Tibial artery (tissue), 4 donors: ENCODE measurements at regions not wholly inside any gene's neighbourhood (a gene's known extent, or its start where the extent isn't known, plus 50 kb on each side); places are given as distances from the start of the nearest gene placed in this dataset.
"Not testable (repeated sequence)": the region's sequence is repeated elsewhere in the genome, so short reads cannot be mapped to it uniquely, and the experiment has no call there.

Experiments used
- DNase-seq, 2 donors: peaks; one replicate each; pipeline ENCODE4 v3.0.0-alpha.2; 2019
- H3K27ac ChIP-seq, 2 donors: fragments of 200-600 bp; sonication (generic) in 1 of 2; 1 replicate in 1 of 2; 2 replicates in 1 of 2; pipeline ENCODE4 v1.5.1; 2018 to 2019; ENCODE audit warnings: mild to moderate bottlenecking in 1 of 2
- H3K27me3 ChIP-seq, 2 donors: fragments of 200-600 bp; sonication (generic) in 1 of 2; one replicate each; pipeline versions ENCODE4 v1.5.1 to v1.6.0; 2016 to 2019
- H3K36me3 ChIP-seq, 3 donors: fragments of 200-600 bp; sonication (generic) in 2 of 3; one replicate each; pipeline ENCODE4 v1.5.1; 2016 to 2019; ENCODE audit warnings: mild to moderate bottlenecking in 2 of 3
- H3K4me1 ChIP-seq, 4 donors: fragments of 200-600 bp; sonication (generic) in 2 of 4; 1 replicate in 3 of 4; 2 replicates in 1 of 4; pipeline ENCODE4 v1.5.1; 2016 to 2019
- H3K4me3 ChIP-seq, 2 donors: fragments of 200-600 bp; sonication (generic) in 1 of 2; 1 replicate in 1 of 2; 2 replicates in 1 of 2; pipeline ENCODE4 v1.5.1; 2018 to 2019; ENCODE audit warnings: mild to moderate bottlenecking in 2 of 2
- H3K9me3 ChIP-seq, 3 donors: fragments of 200-600 bp; sonication (generic) in 1 of 3; one replicate each; pipeline ENCODE4 v1.5.1; 2016 to 2019
- intact Hi-C: fragments of 100-400 bp; cut with DNase I; formaldehyde crosslinking; loops from one replicate; pipeline ENCODE4 v1.15.0; 2023; ENCODE audit warnings: low total_unique reads
- TF ChIP-seq, protein P1 (sequence below), 2 experiments: fragments of 200-600 bp in 1 of 2; fragments of 450-650 bp in 1 of 2; IDR thresholded peaks; one replicate each; pipeline ENCODE4 v1.5.1; 2017 to 2019; ENCODE audit warnings: antibody characterized with exemption in 2 of 2, mild to moderate bottlenecking in 1 of 2, moderate library complexity in 1 of 2

DNA sequence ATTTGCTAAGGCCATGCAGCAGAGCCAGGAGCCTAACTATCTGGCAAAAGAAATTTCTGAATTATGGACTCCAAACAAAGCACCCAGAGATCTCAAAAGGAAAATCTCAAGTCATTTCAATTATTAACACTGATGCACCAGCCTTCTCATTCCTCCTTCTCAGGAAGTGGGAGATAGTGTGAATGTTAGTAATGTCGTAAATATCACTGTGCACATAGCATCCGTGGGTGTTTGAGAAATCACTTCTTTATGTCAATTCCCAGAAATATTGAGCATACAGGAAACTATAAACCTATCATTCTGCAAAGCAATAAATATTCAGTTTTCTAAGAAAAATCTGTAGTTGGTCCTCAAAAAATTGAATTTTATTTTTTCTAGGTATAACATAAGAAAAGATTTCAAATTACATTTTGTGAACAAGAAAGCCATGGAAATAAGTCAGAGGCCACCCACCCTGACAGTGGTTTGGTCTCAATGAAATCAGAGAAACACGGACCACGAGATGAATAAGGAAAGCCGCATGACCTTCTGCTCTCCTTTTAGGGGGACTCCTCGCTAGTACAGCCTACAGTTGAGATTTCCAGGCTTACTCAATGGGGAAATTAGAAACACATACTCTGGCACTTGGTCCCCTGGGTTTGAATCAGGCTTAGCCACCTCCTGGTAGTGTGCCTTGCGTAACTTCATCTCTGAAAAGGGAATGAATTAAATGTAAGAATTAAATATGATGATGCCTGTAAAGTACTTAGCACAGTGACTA, 120.6 kb downstream of the DIRAS2 start:
- Histone ChIP-seq H3K27ac (no peak overlapping the region), H3K4me1 (no peaks in the 10 kb centered on the region), H3K9me3 (no peaks in the 10 kb centered on the region), H3K27me3 (no peaks in the 10 kb centered on the region), H3K36me3 (no peaks in the 10 kb centered on the region), H3K4me3 (no peak overlapping the region)
- DNase-seq, result no peak
- intact Hi-C loops, result no loop called here
- TF ChIP-seq, protein P1, sequence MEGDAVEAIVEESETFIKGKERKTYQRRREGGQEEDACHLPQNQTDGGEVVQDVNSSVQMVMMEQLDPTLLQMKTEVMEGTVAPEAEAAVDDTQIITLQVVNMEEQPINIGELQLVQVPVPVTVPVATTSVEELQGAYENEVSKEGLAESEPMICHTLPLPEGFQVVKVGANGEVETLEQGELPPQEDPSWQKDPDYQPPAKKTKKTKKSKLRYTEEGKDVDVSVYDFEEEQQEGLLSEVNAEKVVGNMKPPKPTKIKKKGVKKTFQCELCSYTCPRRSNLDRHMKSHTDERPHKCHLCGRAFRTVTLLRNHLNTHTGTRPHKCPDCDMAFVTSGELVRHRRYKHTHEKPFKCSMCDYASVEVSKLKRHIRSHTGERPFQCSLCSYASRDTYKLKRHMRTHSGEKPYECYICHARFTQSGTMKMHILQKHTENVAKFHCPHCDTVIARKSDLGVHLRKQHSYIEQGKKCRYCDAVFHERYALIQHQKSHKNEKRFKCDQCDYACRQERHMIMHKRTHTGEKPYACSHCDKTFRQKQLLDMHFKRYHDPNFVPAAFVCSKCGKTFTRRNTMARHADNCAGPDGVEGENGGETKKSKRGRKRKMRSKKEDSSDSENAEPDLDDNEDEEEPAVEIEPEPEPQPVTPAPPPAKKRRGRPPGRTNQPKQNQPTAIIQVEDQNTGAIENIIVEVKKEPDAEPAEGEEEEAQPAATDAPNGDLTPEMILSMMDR (IDR thresholded peaks at IDR 0.05), result no peak

DNA sequence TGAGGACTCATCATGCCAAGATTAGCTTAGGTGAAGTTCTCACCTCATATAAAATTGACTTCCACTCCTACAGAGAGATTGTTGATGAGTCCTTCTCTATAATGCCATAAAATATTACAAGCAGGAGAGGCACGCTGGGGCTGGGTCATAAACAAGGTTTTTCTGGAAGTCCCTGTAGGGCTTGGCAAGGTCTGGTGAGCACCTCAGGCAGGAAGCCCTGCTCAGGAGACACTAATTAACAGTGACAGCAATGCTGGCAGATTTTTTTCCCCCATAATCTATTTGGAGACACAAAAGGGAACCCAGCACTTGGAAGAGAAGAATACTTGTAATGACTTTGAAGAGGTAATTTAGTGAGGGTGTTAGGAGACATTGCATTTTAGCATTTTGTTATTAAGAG, 118.7 kb downstream of the DIRAS2 start:
- Histone ChIP-seq H3K4me1 (no peaks in the 10 kb centered on the region), H3K9me3 (no peaks in the 10 kb centered on the region), H3K27me3 (no peaks in the 10 kb centered on the region), H3K4me3 (no peak overlapping the region), H3K36me3 (no peaks in the 10 kb centered on the region), H3K27ac (no peak overlapping the region)
- TF ChIP-seq, protein P1 (IDR thresholded peaks at IDR 0.05), result no peak
- intact Hi-C loops, result no loop called here
- DNase-seq, result no peak

DNA sequence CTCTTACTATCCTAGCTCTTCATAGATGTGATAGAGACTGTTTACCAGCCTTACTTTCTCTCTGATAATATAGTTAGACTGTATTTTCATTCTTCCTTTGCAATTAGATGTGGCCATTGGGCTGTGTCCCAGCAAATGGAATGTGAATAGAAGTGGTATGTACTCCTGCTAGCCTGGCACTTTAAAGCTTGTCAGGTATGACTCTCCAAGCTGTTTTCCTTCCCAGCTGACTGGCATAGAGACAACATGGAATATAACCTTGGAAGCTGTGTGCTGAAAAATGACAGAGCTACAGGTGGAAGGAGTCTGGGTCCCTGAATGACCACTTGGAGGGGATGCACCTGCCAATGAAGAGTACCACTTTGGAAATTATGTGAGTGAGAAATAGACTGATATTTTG, 116.2 kb downstream of the DIRAS2 start:
- Histone ChIP-seq H3K27me3 (no peaks in the 10 kb centered on the region), H3K27ac (no peak overlapping the region), H3K4me1 (no peaks in the 10 kb centered on the region), H3K36me3 (no peaks in the 10 kb centered on the region), H3K9me3 (no peaks in the 10 kb centered on the region), H3K4me3 (no peak overlapping the region)
- DNase-seq, result no peak
- TF ChIP-seq, protein P1 (IDR thresholded peaks at IDR 0.05), result no peak
- intact Hi-C loops, result no loop called here

DNA sequence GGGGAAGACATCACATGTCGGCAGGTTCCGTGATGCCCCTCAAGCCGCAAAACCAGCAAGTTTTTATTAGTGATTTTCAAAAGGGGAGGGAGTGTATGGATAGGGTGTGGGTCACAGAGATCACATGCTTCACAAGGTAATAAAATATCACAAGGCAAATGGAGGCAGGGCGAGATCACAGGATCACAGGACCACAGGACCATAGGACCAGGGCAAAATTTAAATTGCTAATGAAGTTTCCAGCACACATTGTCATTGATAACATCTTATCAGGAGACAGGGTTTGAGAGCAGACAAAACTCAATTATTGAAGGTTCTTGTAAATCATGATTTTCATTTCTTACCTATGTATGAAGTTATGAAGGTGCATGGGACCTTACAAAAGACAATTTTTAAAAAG, 106.5 kb downstream of the DIRAS2 start:
- H3K4me1 ChIP-seq, DNase-seq, intact Hi-C loops, H3K27me3 ChIP-seq, H3K27ac ChIP-seq, H3K4me3 ChIP-seq, H3K9me3 ChIP-seq, H3K36me3 ChIP-seq: not testable (repeated sequence)

DNA sequence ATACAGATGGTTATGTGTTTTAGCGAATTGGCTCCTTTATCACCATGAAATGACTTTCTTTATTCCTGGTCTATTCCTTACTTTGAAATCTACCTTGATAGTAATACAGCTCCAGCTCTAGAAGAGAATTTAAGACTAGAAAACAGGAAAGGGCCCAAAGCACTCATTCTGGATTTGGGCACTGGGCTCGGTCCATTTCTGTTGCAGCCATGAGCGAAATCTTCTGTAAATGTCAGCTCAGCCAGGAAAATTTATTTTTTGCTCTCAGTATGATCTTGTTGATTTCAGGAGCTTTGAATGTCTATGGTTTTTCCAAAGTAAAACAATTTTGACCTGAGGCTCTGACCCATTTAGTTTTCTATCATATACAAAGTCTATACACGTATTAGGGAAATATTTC, 104.1 kb downstream of the DIRAS2 start:
- no peaks in the 10 kb centered on the region for H3K27me3 ChIP-seq
- intact Hi-C loops, result no loop called here
- no peaks in the 10 kb centered on the region for H3K9me3 ChIP-seq
- no peak overlapping the region for H3K27ac ChIP-seq
- TF ChIP-seq, protein P1 (IDR thresholded peaks at IDR 0.05), result no peak
- H3K4me3 ChIP-seq, result no peak overlapping the region
- DNase-seq, result no peak
- H3K4me1 ChIP-seq, result no peaks in the 10 kb centered on the region
- H3K36me3 ChIP-seq, result no peaks in the 10 kb centered on the region

DNA sequence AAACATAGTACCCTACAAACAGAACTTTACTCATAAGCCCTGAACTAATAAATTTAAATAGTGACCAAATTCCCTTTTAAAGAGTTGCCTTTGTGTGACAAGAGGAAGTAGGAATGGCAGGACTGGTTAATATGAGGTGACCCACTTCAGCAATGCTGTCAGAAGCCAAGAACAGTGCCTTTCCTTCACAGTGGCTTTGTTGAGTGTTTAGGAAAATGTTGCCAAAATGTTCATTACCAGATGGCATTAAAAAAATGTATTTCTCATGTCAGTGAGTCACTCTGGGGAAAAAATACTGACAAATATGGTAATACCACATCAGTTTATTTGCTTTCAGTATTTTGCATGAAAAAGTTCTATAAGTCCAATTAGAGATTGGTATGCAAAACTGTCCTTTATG, 103.3 kb downstream of the DIRAS2 start:
- Histone ChIP-seq H3K9me3 (no peaks in the 10 kb centered on the region), H3K4me3 (no peak overlapping the region), H3K36me3 (no peaks in the 10 kb centered on the region), H3K4me1 (no peaks in the 10 kb centered on the region), H3K27ac (no peak overlapping the region), H3K27me3 (no peaks in the 10 kb centered on the region)
- no peak for DNase-seq
- intact Hi-C loops, result no loop called here
- TF ChIP-seq, protein P1 (IDR thresholded peaks at IDR 0.05), result no peak
